NCI-H2227 (cell line): ENCODE measurements at regions not wholly inside any gene's neighbourhood (a gene's known extent, or its start where the extent isn't known, plus 50 kb on each side); places are given as distances from the start of the nearest gene placed in this dataset.
"Not testable (repeated sequence)": the region's sequence is repeated elsewhere in the genome, so short reads cannot be mapped to it uniquely, and the experiment has no call there.

Experiments
- DNase-seq: peaks from one replicate; lab custom pipeline; 2025; ENCODE audit not compliant: unreplicated experiment; lab: John Stamatoyannopoulos, UW

GRCh38 chr9:2494562-2494961, 127.0 kb upstream of the VLDLR start:
- no peak for DNase-seq

- no peak for DNase-seq
Measured at GRCh38 chr9:2495221-2496005, 126.2 kb upstream of the VLDLR start.

DNA sequence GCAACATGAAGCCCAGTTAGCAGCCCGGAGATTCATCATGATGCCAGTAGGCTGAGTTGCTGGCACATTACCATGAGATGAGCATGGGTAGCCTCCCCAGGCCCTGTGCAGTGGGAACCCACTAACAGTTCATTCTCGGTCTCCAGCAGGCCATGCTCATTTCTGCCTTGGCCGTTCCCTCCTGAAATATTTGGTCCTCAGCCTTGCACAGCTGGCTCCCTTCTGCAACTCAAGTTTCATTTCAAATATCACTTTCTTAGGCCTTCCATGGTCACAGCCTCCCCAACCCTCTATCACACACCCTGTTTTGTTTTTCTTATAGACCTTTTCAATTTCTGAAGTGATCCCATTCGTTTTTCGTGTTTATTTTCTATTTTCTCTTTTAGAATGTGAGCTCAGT, 125.4 kb upstream of the VLDLR start:
- no peak for DNase-seq

GRCh38 chr9:2496934-2497333, 124.7 kb upstream of the VLDLR start:
- no peak for DNase-seq

DNA sequence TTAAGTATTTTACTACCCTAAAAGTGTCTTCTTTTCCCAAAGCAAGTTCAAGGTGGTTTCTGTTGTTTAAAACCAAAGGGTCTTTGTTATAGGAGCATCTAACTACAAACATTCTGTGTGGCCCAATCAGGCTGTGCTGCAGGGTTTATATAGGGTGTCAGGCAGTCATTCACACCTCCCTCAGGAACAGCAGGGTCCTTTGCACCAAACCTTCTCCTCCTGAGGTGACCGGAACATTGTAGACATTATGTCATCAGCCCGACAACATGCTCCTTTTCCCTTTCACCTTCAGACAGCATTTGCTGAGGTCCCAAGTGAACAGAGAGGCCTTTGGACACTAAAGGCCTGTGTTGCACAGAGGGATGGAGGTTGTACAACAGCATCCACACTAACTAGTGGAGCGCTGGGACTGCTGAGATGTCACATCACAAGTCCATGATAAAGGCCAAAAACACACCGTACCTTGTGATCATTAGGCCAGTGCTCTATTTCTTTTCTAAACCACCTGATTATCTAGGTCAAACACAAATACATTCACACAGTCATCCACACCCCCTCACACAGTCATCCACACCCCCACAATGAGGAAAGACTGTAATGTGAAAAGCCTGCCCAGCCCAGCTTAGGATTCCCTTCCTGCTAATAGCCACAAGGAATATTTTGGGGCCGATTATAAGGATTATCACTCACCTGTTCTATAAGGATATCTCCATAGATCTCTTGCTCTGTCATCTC, 123.8 kb upstream of the VLDLR start:
- no peak for DNase-seq

- no peak for DNase-seq
Measured at GRCh38 chr9:2502210-2502609, 119.4 kb upstream of the VLDLR start.

DNA sequence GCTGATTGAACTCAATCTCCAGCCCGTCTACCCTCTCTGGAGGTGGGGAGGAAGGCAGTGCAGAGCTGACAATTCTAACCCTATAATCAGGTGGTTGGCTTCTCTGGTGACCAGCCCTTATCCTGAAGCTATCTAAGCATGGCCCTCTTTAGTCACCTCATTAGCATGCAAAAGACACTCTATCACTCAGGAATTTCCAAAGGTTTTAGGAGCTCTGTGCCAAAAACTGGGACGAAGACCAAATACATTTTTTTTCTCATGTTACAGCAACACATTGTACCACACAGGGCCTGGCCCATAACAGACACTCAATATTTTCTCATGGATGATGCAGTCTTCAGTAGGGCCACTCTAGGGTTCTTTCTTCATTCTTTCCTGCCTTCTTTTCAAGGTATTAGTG, 118.8 kb upstream of the VLDLR start:
- no peak for DNase-seq

- DNase-seq = no peak
Measured at GRCh38 chr9:2506321-2506720, 115.3 kb upstream of the VLDLR start.

DNA sequence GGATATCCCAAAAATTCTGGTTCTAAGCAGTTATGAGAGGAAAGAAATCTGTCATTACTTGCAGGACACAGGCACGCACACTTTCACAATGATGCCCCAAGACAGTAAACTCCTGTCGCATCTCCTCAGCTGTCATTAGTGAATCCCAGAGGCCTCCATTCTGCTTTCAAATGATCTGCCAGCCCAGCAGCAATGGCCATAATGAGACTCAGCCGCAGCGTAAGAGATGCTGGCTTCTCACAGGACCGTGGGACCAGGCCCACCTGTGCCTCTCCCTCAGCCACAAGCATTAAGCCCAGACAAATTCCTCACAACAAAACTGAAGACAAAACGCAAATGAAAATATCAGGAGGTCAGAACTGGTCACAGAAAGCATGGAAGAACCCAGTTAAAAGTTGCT, 98.0 kb upstream of the VLDLR start:
- no peak for DNase-seq

DNA sequence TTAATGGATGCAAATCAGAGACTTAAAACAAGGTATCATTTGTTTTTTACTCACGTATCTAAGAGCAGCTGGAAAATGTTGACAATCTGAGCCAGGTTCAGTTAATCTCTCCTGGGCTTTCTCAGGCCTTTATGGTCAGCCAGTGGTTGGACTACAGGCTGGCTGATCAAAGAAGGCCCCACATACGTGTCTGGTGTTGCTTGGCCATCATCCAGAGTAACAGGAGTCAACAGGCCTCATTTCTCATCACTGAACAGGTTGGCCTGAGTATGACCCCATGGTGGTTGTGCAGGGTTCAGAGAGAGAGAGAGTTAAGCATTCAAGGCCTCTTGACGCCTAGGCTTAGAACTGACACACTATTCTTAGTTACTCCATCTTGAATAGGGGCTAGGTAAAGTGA, 97.0 kb upstream of the VLDLR start:
- DNase-seq = no peak

DNA sequence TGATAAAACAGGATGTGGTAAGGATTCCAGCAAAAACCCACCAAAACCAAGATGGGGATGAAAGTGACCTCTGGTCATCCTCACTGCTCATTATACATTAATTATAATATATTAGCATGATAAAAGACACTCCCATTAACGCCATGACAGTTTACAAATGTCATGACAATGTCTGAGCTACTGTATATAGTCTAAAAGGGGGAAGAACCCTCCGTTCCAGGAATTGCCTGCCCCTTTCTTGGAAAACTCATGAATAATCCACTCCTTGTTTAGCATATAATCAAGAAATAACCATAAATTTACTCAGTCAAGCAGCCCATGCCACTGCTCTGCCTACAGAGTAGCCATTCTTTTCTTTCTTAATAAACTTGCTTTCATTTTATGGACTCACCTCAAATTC, 96.4 kb upstream of the VLDLR start:
- no peak for DNase-seq

- DNase-seq = no peak
Measured at GRCh38 chr9:2526071-2526828, 95.3 kb upstream of the VLDLR start.

- no peak for DNase-seq
Measured at GRCh38 chr9:2531481-2531880, 90.1 kb upstream of the VLDLR start.

DNA sequence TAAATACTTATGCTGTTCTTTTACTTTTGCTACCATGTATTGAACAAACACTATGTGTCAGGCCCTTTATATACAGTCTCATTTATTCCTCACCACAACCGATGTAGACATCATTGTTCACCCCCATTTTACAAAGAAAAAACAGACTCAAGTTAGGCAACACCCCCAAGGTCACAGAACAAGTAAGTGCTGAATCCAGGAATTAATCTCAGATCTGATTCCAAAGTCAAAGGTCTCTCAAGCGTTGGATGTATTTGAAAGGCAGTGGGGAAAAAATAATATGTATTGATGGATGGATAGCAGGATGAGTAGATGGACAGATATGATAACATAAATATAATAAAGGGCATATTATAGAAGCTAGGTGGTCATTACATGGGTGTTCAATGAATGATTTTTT, 85.1 kb upstream of the VLDLR start:
- DNase-seq = no peak

DNA sequence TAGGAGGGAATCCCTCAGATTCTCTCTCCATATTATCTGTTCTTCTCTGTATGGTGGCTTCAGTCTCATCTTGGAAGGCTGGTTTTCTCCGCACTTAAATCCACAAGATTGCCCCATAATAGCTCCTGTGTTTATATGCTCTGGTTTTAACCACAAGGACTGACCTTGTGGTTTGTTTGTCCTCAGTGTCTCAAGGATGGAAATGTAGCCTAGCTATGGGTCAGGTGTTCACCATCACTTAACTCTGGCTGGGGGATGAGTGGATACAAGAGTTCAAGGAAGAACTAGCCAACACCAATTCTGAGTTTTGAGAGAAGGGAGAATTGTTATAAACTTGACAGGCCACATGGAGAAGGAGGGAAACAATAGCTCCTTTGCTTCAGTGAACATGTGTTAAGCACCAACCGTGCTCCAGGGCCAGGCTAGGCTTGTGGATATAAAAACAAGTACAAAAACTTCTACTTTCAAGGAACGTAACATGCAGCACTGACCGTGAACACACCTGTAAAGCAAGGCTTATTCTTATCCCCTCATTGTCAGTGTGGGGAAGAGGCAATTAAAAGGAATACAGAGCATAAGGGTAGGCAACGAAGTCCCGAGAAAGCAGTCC, 75.6 kb upstream of the VLDLR start:
- no peak for DNase-seq

- not testable (repeated sequence) for DNase-seq
Measured at GRCh38 chr9:2555899-2556600, 65.5 kb upstream of the VLDLR start.

DNA sequence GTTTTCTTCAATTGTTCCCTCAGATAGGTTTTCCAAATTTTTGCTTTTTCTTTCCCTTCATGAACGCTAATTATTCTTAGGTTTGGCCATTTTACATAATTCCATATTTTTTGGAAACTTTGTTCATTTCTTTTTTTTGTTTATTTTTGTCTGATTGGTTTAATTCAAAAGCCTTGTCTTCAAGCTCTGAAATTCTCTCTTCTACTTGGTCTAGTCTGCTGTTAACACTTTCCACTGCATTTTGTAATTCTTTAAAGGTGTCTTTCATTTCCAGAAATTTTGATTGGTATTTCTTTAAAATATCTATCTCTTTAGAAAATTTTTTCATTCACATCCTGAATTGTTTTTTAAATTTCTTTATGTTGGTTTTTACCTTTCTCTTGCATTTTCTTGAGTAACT, 63.9 kb upstream of the VLDLR start:
- no peak for DNase-seq

DNA sequence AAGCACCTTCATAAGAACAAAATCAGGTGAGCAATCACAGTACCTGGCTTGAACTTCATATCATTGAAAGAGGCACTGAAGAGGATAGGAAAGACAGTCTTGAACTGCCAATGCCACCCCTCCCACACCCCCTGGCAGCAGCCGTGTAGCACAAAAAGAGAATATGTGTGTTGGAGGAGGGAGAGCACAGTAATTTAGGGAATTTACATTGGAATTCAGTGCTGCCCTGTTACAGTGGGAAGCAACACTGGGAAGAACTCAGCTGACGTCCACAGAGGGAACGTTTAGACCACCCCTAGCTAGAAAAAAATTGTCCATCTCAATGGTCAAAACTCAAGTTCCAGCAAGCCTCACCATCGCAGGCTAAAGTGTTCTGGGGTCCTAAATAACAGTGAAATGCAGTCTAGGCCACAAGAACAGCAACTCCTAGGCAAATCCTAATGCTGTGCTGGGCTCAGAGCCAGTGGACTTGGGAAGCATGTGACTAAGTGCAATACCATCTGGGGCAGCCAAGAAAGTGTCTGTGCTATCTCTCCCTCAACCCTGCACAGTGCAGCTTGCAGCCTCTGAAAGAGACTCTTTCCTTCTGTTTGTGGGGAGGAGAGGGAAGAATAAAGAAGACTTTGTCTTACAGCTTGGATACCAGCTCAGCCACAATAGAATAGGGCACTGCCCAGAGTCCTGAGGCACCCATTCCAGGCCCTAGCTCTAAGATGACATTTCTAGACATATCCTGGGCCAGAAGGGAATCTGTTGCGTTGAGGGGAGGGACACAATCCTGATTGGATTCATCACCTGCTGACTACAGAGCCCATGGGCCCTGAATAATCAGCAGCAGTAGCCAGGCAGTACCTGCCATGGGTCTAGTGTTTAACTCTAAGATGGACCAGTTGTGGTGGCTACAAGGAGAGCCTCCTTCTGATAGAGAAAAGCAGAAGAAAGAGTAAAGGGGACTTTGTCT, 62.1 kb upstream of the VLDLR start:
- no peak for DNase-seq

DNA sequence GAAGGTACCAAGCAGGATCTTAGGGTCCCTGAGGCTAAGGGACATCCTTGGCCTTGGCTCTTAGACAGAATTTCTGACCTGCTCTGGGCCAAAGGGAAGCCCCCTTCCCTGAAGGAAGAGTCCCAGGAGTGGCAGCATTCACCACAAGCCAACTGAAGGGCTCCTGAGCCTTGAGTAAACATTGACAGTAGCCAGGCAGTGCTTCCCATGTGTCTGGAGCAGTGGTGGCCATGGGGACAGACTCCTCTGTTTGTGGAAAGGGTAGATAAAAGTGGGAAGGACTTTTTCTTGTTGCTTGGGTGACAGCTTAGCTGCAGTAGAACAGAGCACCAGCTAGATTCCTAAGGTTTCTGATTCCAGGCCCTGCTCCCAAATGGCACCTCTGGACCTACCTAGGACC, 61.4 kb upstream of the VLDLR start:
- DNase-seq = no peak
